ENCODE measurements at regions not wholly inside any gene's neighbourhood (a gene's known extent, or its start where the extent isn't known, plus 50 kb on each side); places are given as distances from the start of the nearest gene placed in this dataset.

GRCh38 chr18:9032519-9032918 lies 70.0 kb upstream of the NDUFV2 start:
- TF ChIP-seq, protein P1, sequence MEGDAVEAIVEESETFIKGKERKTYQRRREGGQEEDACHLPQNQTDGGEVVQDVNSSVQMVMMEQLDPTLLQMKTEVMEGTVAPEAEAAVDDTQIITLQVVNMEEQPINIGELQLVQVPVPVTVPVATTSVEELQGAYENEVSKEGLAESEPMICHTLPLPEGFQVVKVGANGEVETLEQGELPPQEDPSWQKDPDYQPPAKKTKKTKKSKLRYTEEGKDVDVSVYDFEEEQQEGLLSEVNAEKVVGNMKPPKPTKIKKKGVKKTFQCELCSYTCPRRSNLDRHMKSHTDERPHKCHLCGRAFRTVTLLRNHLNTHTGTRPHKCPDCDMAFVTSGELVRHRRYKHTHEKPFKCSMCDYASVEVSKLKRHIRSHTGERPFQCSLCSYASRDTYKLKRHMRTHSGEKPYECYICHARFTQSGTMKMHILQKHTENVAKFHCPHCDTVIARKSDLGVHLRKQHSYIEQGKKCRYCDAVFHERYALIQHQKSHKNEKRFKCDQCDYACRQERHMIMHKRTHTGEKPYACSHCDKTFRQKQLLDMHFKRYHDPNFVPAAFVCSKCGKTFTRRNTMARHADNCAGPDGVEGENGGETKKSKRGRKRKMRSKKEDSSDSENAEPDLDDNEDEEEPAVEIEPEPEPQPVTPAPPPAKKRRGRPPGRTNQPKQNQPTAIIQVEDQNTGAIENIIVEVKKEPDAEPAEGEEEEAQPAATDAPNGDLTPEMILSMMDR (IDR thresholded peaks at IDR 0.05; ENCODE audit: low read depth, low read length, poor library complexity, severe bottlenecking): no peak
- TF ChIP-seq EZH2phosphoT487 (IDR thresholded peaks at IDR 0.05; ENCODE audit: borderline replicate concordance, low read length): no peak
